ENCODE measurements at regions not wholly inside any gene's neighbourhood (a gene's known extent, or its start where the extent isn't known, plus 50 kb on each side); places are given as distances from the start of the nearest gene placed in this dataset.

DNA sequence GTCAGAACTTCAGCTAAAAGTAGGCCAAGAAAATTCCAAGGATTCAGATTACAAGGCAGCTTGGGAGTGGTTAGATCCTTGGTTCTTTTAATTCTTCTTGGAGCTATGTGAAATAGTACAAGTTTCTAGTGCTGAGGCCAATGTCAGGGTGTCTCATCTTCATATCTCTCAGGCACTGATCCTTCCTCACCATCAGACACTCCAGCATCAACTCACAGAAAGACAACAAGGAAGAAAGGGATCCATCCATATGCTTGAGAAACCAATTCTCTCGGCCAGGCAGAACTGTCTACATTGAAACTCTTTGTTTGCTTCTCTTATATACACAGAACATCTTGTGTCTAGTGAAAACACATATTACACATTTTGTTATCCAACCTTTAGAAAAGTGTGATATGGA, 362.1 kb upstream of the CCNH start:
- TF ChIP-seq, protein P1, sequence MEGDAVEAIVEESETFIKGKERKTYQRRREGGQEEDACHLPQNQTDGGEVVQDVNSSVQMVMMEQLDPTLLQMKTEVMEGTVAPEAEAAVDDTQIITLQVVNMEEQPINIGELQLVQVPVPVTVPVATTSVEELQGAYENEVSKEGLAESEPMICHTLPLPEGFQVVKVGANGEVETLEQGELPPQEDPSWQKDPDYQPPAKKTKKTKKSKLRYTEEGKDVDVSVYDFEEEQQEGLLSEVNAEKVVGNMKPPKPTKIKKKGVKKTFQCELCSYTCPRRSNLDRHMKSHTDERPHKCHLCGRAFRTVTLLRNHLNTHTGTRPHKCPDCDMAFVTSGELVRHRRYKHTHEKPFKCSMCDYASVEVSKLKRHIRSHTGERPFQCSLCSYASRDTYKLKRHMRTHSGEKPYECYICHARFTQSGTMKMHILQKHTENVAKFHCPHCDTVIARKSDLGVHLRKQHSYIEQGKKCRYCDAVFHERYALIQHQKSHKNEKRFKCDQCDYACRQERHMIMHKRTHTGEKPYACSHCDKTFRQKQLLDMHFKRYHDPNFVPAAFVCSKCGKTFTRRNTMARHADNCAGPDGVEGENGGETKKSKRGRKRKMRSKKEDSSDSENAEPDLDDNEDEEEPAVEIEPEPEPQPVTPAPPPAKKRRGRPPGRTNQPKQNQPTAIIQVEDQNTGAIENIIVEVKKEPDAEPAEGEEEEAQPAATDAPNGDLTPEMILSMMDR (IDR thresholded peaks at IDR 0.05): no peak
- TF ChIP-seq POLR2AphosphoS5 (IDR thresholded peaks at IDR 0.05) (no peak), POLR2A (IDR thresholded peaks at IDR 0.05) (no peak), EP300 (IDR thresholded peaks at IDR 0.05) (no peak)
